ENCODE measurements at regions not wholly inside any gene's neighbourhood (a gene's known extent, or its start where the extent isn't known, plus 50 kb on each side); places are given as distances from the start of the nearest gene placed in this dataset.
"Not testable (repeated sequence)": the region's sequence is repeated elsewhere in the genome, so short reads cannot be mapped to it uniquely, and the experiment has no call there.

GRCh38 chr1:239204401-239204800 lies 182.0 kb upstream of the CHRM3 start:
- DNase-seq: no peak

- no peak for DNase-seq
Measured at GRCh38 chr1:239197871-239198270, 188.5 kb upstream of the CHRM3 start.

GRCh38 chr1:239189998-239190512 lies 196.3 kb upstream of the CHRM3 start:
- no peak for DNase-seq

GRCh38 chr1:239186487-239186886 lies 199.9 kb upstream of the CHRM3 start:
- no peak for DNase-seq

GRCh38 chr1:239185245-239185619 lies 201.1 kb upstream of the CHRM3 start:
- DNase-seq: no peak

GRCh38 chr1:239184561-239185244 lies 201.7 kb upstream of the CHRM3 start:
- DNase-seq: no peak

GRCh38 chr1:239178961-239179360 lies 207.4 kb upstream of the CHRM3 start:
- no peak for DNase-seq

GRCh38 chr1:239174880-239175279 lies 211.5 kb upstream of the CHRM3 start:
- DNase-seq: no peak

GRCh38 chr1:239170828-239171227 lies 215.5 kb upstream of the CHRM3 start:
- DNase-seq: no peak

- DNase-seq: no peak
Measured at GRCh38 chr1:239169276-239169675, 217.1 kb upstream of the CHRM3 start.

GRCh38 chr1:239164451-239165180 lies 221.8 kb upstream of the CHRM3 start:
- DNase-seq: no peak

- peak; percentile 90 for DNase-seq
Measured at GRCh38 chr1:239155466-239156091, 230.8 kb upstream of the CHRM3 start.

GRCh38 chr1:239151937-239152336 lies 234.4 kb upstream of the CHRM3 start:
- no peak for DNase-seq

- DNase-seq: no peak
Measured at GRCh38 chr1:239140968-239141367, 245.4 kb upstream of the CHRM3 start.

GRCh38 chr1:239139801-239140200 lies 246.6 kb upstream of the CHRM3 start:
- no peak for DNase-seq

GRCh38 chr1:239128541-239128940 lies 257.8 kb upstream of the CHRM3 start:
- no peak for DNase-seq

GRCh38 chr1:239126884-239127283 lies 259.5 kb upstream of the CHRM3 start:
- no peak for DNase-seq

GRCh38 chr1:239125893-239126292 lies 260.5 kb upstream of the CHRM3 start:
- no peak for DNase-seq

- no peak for DNase-seq
Measured at GRCh38 chr1:239125027-239125426, 261.3 kb upstream of the CHRM3 start.

- DNase-seq: no peak
Measured at GRCh38 chr1:239123260-239123659, 263.1 kb upstream of the CHRM3 start.

- DNase-seq: no peak
Measured at GRCh38 chr1:239112101-239112935, 274.1 kb upstream of the CHRM3 start.

- no peak for DNase-seq
Measured at GRCh38 chr1:239107676-239108075, 278.7 kb upstream of the CHRM3 start.

- DNase-seq: not testable (repeated sequence)
Measured at GRCh38 chr1:239106689-239107088, 279.7 kb upstream of the CHRM3 start.

Measured in NCI-H1694 treated with DMSO at 0.1 percent for 48 hours (cell line).